Keratinocyte (primary cell): ENCODE measurements at regions not wholly inside any gene's neighbourhood (a gene's known extent, or its start where the extent isn't known, plus 50 kb on each side); places are given as distances from the start of the nearest gene placed in this dataset.

Experiments
- CTCF ChIP-seq, 3 experiments: IDR thresholded peaks in 1 of 3; conservative IDR thresholded peaks in 1 of 3; optimal IDR thresholded peaks in 1 of 3; 2 replicates in 2 of 3; 3 replicates in 1 of 3; pipeline versions ENCODE3 to v1.5.1; 2011; ENCODE audit warnings: low read length in 3 of 3, mild to moderate bottlenecking in 3 of 3, moderate library complexity in 2 of 3, control low read depth in 1 of 3, inconsistent platforms in 1 of 3; ENCODE audit not compliant: insufficient read depth in 2 of 3; ENCODE audit errors: extremely low read depth in 1 of 3
- EZH2 ChIP-seq: IDR thresholded peaks from one replicate; pipeline ENCODE4 v1.6.1; 2012; ENCODE audit warnings: inconsistent platforms, mild to moderate bottlenecking, low read length, moderate library complexity

GRCh38 chr4:22003878-22004277 is 55.3 kb upstream of the KCNIP4 start:
- TF ChIP-seq EZH2: no peak
- TF ChIP-seq CTCF (optimal IDR thresholded peaks at IDR 0.05 in 1 of 3, IDR thresholded peaks at IDR 0.05 in 1 of 3, conservative IDR thresholded peaks at IDR 0.05 in 1 of 3; ENCODE audit: extremely low read depth in 1 of 3, insufficient read depth in 2 of 3, low read length in 3 of 3): no peak
